Stimulated activated naive CD4-positive, alpha-beta T cell treated with Interleukin-2 at 50 U/mL for 16 hours (primary cell): ENCODE measurements at regions not wholly inside any gene's neighbourhood (a gene's known extent, or its start where the extent isn't known, plus 50 kb on each side); places are given as distances from the start of the nearest gene placed in this dataset.

ENCODE experiments used
- DNase-seq: peaks from one replicate; lab custom pipeline; 2025; lab: John Stamatoyannopoulos, UW

DNA sequence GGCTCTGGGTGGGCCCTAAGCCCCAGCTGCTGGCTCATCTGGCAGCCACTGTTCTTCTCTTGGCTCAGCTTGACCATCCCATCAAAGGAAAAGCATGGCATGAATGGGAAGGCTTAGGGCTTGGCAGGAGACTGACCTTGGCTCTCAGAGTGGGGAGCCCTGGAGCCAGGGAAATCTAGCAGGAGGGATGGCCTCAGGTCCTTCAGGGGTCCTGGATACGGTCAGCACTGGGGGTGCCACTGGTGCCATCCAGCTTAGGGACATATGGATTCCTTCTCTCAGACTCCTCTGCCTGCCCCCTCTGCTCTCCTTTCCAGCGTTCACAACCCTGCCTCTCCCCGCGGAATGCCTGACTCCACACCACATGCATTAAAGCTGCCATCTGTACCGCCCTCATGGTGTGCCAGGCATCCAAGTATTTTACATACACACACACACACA, 165.5 kb upstream of the HAAO start:
- no peak for DNase-seq

DNA sequence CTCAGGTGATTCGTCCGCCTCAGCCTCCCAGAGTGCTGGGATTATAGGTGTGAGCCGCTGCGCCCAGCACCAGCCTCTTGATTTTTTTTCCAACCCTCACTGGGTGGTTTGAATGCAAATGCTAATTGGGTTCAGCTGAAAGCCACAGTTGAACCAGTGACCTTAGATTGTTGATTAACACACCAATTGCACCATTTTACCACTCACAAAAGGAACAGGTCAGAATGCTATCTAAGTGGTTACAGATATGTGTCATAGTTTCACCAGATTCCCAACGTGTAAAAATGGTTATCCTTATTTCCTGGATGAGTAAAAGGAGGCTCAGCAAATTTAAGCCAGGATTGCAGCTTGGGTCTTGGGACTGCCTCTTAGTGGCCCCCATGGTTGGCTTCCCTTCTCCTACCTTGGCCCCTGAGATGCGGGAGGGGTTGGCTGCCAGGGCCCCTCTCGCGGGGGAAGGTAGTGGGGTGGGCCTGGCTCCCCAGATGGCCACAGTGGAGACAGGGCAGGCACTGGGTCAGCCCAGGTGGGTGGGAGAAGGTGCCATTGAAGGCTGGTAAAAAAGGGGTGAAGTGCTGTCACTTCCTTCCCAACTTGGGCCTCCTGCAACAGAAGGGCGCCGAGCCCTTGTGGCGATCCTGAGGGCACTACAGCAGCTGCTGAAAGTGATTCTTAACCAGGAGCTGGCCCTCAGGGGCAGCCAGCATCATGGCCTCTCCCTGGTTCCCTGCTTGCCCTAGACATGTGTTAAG, 164.9 kb upstream of the HAAO start:
- DNase-seq: no peak

DNA sequence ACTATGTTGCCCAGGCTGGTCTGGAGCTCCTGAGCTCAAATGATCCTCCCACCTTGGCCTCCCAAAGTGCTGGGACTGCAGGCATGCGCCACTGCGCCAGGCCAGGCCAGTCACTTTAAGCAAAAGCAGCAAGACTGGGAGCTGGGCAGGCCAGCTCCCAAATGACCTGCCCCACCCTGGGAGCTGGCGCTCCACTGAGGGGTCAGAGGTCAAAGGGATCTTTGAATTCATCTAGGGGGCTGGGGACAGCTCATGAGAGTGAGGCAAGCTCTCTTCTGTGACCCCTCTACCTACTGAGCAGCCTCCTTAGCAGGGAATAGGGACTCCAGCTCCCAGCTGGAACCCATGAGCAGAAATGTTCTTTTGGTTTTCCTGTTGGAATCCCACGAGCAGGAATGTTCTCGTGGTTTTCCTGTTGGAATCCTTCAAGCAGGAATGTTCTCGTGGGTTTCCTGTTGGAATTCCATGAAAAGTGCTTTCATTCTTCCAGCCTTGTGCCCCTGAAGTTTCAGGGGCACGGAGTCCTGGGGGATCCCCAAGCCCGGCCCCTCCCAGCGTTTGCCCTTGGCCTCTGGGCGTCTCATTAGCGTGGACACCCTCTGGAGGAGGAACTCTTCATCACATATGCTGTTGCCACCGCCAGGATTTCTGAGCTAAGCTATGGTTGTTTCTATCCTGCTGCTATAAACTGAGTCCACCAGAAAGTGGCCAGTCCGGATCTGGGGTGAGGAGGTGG, 162.0 kb upstream of the HAAO start:
- DNase-seq: no peak

DNA sequence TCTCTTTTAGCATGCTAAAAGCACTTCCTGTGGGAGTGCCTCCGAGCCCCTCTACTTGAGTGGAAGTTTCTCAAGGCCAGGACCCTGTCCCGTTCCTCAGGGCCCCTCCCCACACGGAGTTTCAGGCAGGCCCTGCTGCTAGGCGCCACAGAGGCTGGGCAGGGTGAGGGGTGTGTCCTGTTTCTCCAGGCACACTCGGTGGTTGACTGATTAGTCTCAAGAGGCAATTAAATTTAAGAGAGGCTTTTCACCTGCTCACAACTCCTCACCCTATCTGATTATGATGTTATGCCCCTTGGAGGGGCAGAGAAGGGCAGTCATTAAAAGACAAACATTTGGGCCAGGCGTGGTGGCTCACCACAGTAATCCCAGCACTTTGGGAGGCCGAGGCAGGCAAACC, 160.8 kb upstream of the HAAO start:
- no peak for DNase-seq

DNA sequence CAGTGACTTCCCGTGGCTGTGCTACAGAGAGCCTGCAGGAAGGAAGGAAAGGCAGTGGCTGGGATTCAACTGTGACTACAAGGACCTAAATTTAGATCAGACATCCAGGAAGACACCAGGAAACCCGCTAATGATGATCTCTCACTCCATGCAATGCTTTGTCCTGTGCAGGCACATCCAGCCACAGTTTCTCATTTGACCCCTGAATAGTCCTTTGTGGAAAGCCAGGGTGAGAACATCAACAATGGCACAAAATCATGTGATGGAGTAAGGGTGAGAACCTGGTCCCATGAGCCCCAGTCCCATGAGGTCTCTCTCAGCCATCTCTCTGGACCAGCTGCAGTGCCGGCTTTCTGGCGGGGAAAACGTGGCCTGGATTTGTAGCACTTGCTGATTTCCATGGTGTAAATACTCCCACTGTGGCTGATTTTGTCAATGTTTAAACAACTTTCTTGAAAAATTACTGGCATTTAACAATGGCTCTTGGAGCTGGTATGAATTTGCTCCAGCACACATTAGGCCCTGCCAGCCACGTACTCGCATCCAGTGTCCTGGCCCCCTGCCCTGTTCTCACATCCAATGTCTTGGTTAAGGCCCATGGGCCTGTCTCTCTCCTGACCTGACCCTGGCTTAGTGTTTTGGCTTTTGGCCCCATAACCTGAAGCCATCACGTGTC, 159.0 kb upstream of the HAAO start:
- DNase-seq: no peak

DNA sequence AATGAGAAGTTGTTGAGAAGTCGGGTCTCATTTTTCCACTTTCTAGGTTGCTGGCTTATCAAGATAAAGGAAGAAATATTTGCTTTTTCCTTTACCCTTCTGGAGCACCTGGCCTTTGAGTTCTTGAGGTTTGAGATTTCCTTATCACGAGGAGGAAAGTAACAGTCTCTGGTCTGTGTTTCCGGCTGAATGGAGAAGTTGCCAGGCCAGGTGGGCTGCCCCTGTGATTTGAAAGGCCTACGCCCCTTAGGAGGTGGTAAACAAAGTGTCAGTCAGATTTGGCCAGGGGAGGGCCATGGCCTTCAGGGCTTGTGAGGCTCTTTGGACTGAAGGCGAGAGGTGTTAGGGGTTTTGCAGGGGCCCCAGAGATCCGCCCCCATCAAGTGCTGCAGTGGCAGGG, 156.7 kb upstream of the HAAO start:
- DNase-seq: no peak

DNA sequence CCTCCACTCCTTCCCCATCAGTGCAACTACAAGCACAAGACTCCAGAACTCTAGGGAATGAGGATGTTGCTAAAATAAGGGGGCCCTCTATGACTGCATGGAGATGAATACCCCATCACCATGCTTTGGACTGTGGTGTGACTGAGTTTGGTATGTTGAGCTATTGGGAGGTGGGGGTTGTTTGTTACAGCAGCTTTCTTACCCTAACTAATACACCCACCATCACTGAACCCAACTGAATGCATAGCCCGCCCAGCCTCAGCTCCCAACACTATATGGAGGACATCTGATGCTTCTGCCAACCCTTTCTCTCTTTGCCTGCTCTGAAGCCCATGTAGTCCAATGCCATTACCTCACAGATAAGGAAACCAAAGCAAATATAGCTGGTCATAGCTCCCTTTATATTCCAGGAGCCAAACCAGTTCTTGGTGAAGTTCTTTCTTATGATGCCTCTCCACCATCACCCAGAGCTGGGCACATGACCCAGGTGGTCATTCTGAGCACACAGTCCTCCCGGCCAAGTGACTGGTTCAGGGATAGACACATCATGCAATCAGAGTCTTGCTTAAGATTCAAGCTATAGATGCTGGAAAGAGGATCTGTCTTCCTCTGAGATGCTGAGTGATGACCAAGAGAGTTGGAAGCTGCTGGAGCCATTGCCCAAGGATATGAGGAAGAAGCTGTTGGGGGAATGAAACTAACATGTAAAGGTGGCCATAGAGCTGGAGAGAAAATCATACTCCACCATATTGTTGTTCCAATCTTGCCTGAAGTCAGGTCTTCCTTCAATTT, 155.6 kb upstream of the HAAO start:
- DNase-seq: no peak

DNA sequence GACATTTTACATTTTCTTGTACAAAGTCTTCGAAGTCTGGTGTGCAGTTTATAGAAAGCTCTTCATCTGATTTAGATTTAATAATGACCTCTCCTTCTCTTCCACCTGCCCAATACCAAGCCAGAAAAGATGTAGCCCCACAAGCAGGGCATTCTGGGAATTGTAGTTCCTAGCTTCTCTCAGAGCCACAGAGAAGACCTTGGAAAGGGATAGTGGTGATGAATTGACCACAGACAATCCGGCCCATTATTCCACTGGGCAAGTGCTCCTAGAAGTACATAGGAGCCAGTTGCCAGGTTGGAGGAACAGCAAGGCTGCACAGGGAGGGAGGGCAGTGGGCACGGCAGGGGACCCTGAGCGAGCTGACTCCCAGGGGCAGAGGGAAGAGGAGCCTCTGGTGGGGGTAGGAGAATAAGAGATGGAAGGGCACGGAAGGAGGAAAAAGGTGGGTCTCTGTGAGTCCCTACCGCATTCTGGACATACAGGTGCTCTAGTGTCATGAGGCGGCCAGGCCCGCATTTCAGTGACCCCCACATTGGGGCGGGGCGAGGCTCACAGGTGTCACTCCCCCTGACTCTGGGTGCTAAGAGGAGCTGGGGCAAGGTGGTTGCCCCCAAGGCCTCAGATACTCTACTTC, 152.5 kb upstream of the HAAO start:
- no peak for DNase-seq

DNA sequence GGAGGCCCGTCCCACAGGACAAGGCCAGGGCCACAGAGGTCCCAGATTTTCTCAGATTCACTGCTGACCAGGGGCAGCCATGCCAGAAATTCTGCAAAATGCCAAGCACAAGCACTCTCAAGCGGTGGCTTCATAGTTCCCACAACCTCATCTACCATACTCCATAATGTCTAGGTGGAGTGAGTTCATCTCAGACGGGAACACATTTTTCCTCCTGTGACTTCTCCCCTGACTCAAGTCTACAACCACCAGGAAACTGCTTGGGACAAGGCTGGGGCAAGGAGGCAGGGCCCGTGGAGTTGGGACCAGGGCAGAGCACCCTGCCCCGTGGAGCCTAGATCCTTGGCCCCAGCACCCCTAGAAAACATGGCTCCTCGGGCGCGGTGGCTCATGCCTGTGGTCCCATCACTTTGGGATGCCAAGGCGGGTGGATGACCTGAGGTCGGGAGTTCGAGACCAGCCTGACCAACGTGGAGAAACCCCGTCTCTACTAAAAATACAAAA, 150.7 kb upstream of the HAAO start:
- no peak for DNase-seq

DNA sequence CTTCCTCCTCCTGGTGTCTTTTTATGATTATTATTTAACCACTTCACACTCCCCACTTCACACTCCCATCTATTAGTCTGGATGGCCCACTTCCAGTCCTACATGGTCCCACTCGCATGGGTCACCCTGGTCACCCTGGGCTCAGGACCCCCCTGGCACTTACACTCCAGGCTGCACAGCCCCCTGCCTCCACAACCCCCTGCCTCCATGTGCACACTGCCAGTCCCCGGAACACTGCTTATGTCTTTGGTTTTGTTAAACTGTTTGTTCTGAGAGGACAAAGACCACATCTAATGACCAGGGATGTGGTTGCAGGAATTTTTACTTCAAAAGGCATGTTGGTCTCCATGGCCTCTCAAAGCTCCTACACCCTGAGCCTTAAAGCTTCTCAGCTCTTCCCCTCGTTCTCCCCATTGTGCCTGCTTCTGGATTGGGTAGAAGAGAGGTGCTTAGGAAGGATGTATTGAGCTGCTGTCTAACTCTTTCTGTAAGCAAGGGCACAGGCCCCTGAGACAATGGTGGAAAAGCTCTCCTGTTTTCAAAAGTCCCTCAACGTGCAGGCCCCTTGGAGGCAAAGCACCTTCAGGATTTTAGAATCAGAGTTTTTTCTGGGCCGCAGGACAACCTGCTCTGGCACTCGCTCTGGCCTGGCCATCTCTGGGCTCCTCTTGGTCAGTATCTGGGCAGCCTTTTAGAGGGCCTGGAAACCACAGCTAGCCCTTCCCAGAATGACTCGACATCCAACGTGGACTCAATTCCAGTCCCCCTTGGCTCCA, 150.0 kb upstream of the HAAO start:
- DNase-seq: no peak

DNA sequence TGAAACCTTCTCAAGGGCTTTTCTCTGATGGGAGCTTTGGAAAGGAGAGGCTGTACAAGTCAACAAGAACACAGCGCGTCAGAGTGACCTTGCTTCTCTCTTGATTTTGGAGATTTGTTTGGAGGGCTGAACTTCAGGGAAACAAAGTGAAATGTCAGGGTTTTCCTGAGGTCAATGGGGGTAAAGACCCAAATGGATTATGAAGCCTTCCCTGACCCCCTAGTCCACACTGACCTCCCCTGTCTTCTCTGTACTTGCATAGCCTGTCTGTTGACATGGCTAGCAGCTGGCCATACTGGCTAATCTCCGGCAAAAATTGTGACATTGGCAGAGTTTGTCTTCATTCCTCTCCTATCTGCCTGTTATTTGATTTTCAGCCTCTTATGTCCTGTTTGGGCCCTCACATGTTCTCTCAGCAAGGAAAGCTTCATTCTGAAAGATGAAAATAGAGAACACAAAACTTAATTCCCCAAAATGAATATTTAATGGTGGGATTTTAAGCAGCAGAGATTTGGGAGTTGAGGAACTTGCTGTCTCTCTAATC, 149.3 kb upstream of the HAAO start:
- DNase-seq: no peak

DNA sequence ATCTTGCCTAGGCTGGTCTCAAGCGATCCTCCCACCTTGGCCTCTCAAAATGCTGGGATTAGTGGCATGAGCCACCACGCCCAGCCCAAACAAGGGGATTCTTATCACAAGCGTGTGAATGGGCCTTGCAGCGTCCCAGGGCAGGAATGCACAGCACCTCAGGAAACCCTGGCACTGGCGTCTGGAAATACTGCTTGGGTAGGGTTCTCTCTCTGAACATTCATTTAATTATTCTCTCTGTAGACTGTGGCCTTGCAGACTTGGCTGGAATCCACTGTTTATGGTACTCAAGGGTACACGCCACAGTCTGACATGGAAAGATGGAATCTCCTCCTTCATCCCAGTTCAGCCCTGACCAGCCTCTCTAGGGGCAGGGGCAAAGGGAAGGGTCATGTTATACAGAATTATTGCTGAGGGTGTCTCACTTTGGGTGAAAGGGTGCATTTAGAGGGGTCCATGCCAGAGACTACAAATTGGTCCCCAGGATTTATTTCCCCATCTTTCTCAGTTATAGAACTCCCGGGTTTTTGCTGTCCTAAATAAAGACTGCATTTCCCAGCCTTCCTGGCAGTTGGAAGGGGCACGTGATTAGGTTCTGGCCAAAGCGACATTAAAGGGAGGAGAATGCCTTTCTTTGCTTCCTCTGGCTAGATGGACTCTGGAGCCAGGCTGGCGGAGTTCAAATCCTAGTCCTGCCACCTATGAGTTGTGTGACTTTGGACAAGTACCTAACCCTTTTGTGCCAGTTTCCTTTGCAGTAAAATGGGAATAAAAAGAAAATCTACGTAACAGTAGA, 147.2 kb upstream of the HAAO start:
- no peak for DNase-seq

DNA sequence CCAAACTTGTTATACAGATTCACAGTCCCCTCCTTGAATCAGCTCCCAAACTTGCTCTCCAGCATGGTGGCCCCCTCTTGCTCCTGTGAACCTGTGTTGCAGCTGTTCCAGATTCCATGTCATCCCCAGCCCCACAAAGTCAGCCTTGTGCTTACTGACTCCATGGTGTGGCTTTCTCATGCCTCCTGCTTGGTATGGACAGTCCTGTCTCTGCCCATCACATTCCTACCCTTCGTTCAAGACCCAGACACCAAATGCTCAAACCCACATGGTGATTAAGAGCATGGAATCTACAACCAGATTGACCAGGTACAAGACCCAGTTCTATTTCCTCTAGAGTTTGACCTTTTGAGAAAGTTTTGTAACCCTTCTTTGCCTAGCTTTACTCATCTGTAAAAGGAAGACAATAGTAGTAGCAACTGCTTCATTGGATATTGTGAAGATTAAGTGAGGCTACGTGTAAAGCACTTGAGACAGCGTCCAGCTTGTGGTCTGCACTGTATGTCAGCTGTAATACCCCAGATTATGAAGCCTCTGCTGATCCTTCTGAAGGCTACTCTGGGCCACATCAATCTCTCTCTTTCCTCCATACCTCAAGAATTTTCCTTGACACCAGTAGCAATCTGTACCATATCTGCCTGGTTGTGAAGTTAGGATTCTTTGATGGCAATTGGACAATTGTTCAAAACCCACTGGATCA, 146.4 kb upstream of the HAAO start:
- DNase-seq: no peak

DNA sequence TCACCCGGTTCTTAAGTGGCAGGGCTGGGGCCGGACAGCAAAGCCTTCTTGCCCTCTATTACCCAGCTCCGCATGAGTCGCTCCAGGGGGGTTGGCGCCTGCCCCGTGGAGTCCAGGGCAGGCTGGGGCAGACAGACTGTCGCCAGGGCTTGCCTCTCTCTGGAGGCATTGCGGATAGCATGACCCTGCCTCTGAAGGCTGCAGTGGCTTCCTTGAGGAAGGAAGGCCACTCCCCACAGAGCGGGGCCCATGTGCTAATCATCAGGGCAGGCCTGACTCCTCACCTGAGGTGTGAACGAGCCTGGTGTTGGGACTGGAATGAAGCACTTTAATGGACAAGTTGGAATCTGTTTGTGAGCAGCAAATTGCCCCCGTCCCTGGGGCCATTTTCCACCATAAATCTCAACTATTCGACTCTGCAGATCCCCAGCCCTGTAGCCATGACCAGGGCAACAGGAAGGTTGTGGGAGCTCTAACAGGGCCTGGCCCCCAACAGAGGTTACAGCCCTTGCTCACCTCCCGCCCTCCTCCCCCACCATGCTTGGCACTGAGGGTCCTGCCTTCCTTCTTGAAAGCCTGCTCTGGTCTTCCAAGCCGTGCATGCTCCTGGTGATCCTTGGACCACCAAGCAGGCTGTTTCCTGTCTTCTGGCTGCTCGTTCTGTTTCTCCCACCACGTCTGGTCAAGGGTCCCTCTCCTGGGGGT, 144.9 kb upstream of the HAAO start:
- no peak for DNase-seq

DNA sequence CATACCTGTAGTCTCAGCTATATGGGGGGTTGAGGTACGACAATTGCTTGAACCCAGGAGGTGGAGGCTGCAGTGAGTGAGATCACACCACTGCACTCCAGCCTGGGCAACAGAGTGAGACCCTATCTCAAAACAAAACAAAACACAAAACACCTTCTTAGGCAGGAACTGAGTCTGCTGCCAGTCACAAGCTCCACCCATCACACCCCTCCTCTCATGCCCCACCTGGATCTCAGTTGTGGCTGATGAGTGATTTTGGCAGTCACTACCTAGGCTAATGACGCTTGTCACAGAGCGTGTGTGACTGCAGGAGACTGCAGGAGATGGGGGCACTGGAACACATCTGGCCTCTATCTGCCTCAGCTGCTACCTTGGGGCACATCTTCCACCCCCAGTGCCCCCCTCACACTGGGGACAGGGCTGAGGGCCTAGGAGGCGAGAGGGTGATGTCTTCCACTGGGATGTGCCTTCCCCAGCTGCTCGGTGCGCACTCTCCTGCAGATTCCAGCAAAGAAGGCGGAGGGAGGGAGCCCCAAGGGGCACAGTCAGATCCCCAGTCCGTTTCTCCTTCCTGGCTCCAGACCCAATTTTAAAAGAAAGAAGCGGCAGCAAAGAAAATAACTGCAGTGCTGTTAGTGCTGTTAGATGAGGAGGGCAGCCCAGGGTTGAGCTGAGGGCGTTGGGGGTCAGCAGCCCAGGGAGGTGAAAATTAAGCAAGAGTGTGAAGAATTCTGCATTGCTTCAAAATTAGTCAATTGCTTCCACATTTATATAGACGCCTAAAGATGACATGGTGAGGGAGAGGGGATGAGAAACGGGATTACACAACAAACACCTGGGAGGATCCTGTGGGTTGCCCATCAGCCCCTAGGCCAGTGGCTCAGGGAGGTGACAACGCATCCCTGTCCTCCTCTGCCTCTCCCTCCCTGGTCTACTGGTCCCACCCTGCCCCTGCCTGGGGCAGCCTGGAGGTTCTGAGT, 143.6 kb upstream of the HAAO start:
- DNase-seq: peak; percentile 4

DNA sequence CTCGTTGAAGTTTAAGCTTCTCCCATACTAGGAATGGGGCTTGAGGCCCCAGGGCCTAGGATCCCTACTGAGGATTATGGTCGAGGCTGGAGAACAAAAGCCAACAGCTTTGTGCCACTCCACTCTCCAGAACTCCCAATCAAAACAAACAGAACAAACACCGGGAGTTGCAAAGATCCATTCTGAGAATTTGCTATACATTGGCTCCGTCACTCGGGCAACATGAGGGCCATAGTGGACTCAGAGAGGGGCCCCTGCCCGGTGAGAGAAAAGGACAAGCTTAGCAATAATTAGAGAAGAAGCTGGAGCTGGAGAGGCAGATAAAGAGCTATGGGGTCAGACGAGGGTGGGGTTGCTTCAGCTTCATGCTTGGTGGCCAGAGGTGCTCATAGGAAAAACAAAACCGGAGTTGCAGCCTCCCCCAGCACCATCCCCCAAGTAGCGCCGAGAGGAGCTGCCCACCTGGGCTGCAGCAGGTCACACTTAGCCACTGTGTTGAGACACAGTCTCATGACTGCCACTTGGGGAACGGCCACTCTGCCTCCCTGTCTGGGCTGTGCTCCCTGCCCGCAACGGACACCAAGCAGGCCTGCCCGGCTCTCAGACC, 142.3 kb upstream of the HAAO start:
- no peak for DNase-seq

DNA sequence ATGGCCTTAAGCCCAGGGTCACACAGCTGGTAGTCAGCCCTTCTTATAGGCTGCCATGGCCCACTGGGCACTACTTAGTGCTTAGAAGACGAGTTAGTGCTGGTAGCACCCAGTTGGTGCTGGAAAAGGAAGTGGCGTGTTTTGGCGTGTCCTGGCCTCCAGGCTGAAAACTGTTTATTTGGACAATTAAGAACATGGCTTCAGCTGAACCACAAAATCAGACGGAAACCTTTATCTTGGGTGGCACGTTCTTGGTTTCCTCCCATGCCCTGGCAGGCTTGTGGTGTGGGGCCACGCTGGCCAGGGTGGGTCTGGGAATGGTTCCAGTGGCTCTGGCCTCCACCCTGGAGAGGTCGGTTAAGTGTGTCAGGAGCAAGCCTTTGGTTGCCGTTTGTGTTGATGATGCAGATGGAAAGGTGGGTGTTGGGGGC, 141.5 kb upstream of the HAAO start:
- DNase-seq: no peak
